Ascending aorta (tissue), 2 donors: ENCODE measurements at regions not wholly inside any gene's neighbourhood (a gene's known extent, or its start where the extent isn't known, plus 50 kb on each side); places are given as distances from the start of the nearest gene placed in this dataset.

ENCODE experiments used
- DNase-seq, 2 donors: peaks; one replicate each; pipeline ENCODE4 v3.0.0-alpha.2; 2019; ENCODE audit warnings: low spot score in 2 of 2
- H3K27ac ChIP-seq, 2 donors: fragments of 200-600 bp; sonication (generic); one replicate each; pipeline ENCODE4 v1.5.1; 2016 to 2017; ENCODE audit warnings: mild to moderate bottlenecking in 1 of 2
- H3K27me3 ChIP-seq: fragments of 200-600 bp; sonication (generic); one replicate; pipeline ENCODE4 v1.5.1; 2017
- H3K36me3 ChIP-seq, 2 donors: fragments of 200-600 bp; sonication (generic); one replicate each; pipeline ENCODE4 v1.5.1; 2016
- H3K4me1 ChIP-seq, 2 donors: fragments of 200-600 bp; sonication (generic); one replicate each; pipeline ENCODE4 v1.5.1; 2016 to 2017; ENCODE audit warnings: mild to moderate bottlenecking in 1 of 2
- H3K4me3 ChIP-seq, 2 donors: fragments of 200-600 bp; sonication (generic); one replicate each; pipeline ENCODE4 v1.5.1; 2016 to 2017; ENCODE audit warnings: mild to moderate bottlenecking in 1 of 2
- H3K9me3 ChIP-seq, 2 donors: fragments of 200-600 bp; sonication (generic); one replicate each; pipeline ENCODE4 v1.5.1; 2016
- intact Hi-C: fragments of 100-400 bp; cut with DNase I; formaldehyde crosslinking; loops from one replicate; pipeline ENCODE4 v1.15.1; 2023
- TF ChIP-seq, protein P1 (sequence below), 3 experiments: fragments of 200-600 bp in 2 of 3; fragments of 450-650 bp in 1 of 3; sonication (generic) in 2 of 3; IDR thresholded peaks; one replicate each; pipeline ENCODE4 v1.5.1; 2016 to 2019; ENCODE audit warnings: antibody characterized with exemption in 3 of 3, mild to moderate bottlenecking in 1 of 3, moderate library complexity in 1 of 3

DNA sequence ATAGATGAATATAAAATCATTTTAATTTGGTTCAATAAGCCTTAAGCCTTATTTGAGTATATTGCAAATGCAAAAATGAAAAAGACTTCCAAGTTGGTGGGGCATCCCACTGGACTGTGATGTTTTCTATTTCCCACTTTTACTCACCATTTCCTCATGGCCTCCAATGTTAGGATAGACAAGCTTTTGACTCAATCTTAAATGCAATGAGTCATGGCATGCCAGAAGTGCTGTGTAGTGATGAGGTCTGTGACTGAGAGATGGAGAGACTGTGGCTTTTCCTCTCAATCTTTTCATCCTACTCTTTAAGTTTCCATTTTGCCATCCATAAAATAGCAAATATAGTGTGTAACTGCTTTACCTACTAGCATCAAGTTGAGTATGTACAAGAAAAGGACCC is 1401.2 kb upstream of the CELF4 start:
- Histone ChIP-seq H3K27me3 (no peaks in the 10 kb centered on the region), H3K4me1 (no peaks in the 10 kb centered on the region), H3K36me3 (no peaks in the 10 kb centered on the region), H3K9me3 (peaks cover 0 to 3% of the 10 kb centered on the region in 2 donors), H3K27ac (no peak overlapping the region), H3K4me3 (no peak overlapping the region)
- TF ChIP-seq, protein P1, sequence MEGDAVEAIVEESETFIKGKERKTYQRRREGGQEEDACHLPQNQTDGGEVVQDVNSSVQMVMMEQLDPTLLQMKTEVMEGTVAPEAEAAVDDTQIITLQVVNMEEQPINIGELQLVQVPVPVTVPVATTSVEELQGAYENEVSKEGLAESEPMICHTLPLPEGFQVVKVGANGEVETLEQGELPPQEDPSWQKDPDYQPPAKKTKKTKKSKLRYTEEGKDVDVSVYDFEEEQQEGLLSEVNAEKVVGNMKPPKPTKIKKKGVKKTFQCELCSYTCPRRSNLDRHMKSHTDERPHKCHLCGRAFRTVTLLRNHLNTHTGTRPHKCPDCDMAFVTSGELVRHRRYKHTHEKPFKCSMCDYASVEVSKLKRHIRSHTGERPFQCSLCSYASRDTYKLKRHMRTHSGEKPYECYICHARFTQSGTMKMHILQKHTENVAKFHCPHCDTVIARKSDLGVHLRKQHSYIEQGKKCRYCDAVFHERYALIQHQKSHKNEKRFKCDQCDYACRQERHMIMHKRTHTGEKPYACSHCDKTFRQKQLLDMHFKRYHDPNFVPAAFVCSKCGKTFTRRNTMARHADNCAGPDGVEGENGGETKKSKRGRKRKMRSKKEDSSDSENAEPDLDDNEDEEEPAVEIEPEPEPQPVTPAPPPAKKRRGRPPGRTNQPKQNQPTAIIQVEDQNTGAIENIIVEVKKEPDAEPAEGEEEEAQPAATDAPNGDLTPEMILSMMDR (IDR thresholded peaks at IDR 0.05), result no peak
- DNase-seq, result no peak
- intact Hi-C loops, result no loop called here

DNA sequence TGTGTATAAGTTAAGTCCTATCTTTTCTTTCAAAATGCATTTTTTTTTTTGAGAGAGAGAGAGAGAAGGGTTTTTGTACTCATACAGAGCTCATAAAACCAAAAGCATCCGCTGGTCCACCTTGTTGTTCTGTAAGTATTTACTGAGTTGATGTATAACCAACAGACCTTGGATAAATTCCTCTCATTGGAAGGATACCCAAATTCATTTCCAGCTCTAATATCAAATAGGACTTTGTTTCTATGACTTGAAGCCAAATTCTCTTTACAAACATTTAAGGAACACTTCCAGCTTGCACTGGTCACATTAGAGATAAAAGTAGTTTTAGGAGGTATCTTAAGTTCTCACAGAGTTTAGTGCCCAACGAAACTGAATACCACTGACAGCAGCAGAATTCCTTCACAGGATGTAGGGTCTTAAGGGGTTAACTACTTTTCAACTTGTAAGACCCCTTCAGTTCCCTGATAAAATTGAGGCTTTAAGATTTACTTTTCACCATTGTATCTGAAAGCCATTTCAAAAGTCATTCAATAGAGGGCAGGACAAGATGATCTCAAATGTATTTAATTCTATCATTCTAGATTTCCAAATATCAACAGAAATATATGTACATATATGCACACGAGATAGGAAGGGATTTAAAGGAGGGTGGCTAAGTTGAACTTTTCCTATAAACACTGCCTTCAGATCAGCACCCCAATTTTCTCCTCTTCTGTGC is 1398.5 kb upstream of the CELF4 start:
- H3K9me3 ChIP-seq, result peaks cover 0 to under 1% of the 10 kb centered on the region in 2 donors
- TF ChIP-seq, protein P1 (IDR thresholded peaks at IDR 0.05), result no peak
- no peaks in the 10 kb centered on the region for H3K36me3 ChIP-seq
- H3K27ac ChIP-seq, result no peak overlapping the region
- DNase-seq, result no peak
- H3K4me1 ChIP-seq, result no peaks in the 10 kb centered on the region
- intact Hi-C loops, result no loop called here
- H3K4me3 ChIP-seq, result no peak overlapping the region
- no peaks in the 10 kb centered on the region for H3K27me3 ChIP-seq

DNA sequence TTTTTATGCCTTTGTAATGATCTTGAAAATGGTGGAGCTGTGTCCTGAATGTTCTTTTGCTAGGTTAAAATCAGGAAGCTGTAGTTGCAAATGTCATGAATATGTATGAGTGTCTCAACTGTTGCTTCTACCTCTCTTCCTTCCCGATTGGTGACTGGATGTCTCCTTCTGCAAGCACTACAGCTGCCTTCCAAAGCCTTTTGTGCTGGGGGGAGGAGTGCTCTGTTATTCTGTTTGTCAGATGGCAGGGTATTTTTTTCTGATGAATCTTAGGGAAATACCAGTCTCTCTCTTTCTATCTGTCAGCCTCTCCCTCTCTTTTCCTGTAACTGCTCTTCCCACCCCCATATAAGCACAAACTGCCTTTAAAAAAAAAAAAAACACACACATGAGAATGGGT is 1396.3 kb upstream of the CELF4 start:
- Histone ChIP-seq H3K4me1 (no peaks in the 10 kb centered on the region), H3K36me3 (no peaks in the 10 kb centered on the region), H3K4me3 (no peak overlapping the region), H3K27me3 (no peaks in the 10 kb centered on the region), H3K27ac (no peak overlapping the region), H3K9me3 (no peaks in the 10 kb centered on the region)
- DNase-seq, result no peak
- TF ChIP-seq, protein P1 (IDR thresholded peaks at IDR 0.05), result no peak
- intact Hi-C loops, result no loop called here

DNA sequence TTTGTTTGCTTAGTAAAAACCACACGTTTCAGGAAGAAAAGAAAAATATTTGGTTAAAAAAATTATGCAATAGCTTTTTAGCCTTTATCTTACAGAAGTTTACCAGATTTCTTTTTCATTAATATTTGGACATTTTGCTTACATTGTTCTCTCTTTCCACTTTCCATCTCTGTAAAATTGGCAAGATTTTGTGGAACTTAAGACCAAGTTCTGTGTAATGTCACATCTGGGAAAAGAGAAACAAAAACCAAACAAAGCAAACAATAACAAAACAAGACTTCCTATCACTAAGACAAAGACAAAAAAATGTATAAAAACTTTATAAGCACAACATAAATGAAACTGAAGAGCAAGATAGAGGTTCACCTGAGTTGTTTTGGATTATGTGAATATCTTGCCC is 1392.1 kb upstream of the CELF4 start:
- no peaks in the 10 kb centered on the region for H3K27me3 ChIP-seq
- H3K36me3 ChIP-seq, result no peaks in the 10 kb centered on the region
- no peaks in the 10 kb centered on the region for H3K9me3 ChIP-seq
- no peaks in the 10 kb centered on the region for H3K4me1 ChIP-seq
- TF ChIP-seq, protein P1 (IDR thresholded peaks at IDR 0.05), result no peak
- H3K27ac ChIP-seq, result no peak overlapping the region
- intact Hi-C loops, result no loop called here
- H3K4me3 ChIP-seq, result no peak overlapping the region
- DNase-seq, result no peak

DNA sequence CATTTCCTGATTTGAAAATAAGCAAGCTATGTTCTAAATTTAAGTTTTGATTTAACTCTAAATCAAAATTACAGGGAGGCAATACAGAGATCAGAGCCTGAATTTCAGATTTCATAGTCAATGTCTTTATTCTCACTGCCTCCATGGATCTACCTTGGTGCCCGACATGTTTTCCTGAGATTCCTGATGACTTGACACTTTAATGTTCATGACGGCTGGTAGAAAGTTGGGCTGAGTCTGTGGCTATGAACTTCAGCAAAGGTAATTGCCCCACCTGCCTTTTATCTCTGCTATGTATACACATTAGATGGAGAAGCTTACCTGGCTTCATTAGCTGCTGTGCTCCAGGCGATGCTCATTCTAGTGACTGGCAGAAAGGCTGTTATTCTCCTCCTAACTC is 1390.5 kb upstream of the CELF4 start:
- no peaks in the 10 kb centered on the region for H3K36me3 ChIP-seq
- TF ChIP-seq, protein P1 (IDR thresholded peaks at IDR 0.05), result no peak

DNA sequence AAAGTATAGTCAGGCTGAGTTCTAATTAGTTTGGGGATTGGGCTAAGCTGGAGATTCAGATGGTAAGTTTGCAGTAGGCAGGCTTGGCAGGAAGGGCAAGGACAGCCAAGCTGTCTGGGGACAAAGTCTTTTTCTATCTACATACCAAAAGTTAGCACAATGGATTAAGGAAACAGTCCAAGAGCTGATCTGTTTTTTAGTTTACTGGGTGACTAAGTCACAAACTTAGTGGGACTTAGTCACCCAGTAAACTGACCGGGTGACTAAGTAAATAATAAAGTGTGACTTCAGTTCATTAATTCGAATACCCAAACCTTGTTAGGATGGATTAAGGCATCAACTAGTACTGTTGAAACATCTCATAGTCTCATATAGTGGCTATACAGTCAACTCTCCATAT is 1386.0 kb upstream of the CELF4 start:
- Histone ChIP-seq H3K27me3 (no peaks in the 10 kb centered on the region), H3K9me3 (no peaks in the 10 kb centered on the region), H3K36me3 (no peaks in the 10 kb centered on the region), H3K4me1 (no peaks in the 10 kb centered on the region), H3K27ac (no peak overlapping the region), H3K4me3 (no peak overlapping the region)
- no peak for DNase-seq
- TF ChIP-seq, protein P1 (IDR thresholded peaks at IDR 0.05), result no peak
- intact Hi-C loops, result no loop called here

More for the DNA sequence above, 1390.5 kb upstream of the CELF4 start:
- intact Hi-C loops, result no loop called here
- H3K9me3 ChIP-seq, result no peaks in the 10 kb centered on the region
- H3K27me3 ChIP-seq, result no peaks in the 10 kb centered on the region
- no peak overlapping the region for H3K27ac ChIP-seq
- DNase-seq, result no peak
- no peaks in the 10 kb centered on the region for H3K4me1 ChIP-seq
- H3K4me3 ChIP-seq, result no peak overlapping the region
